RWPE2 (cell line): ENCODE measurements at regions not wholly inside any gene's neighbourhood (a gene's known extent, or its start where the extent isn't known, plus 50 kb on each side); places are given as distances from the start of the nearest gene placed in this dataset.

Experiments used
- ATAC-seq: fragments of 200-7000 bp; cut with Tn5 transposase; 3 replicates; pipeline ENCODE4 v1.9.1; 2021; ENCODE audit warnings: low read depth
- DNase-seq: peaks from one replicate; pipeline ENCODE4 v3.0.0-alpha.2; 2020; ENCODE audit warnings: low spot score
- H3K27ac ChIP-seq: fragments of 450-650 bp; 2 replicates; pipeline ENCODE4 v1.5.1; 2017; ENCODE audit warnings: mild to moderate bottlenecking; ENCODE audit not compliant: poor library complexity, severe bottlenecking
- H3K27me3 ChIP-seq: fragments of 250-450 bp; sonication (Bioruptor Pico); 2 replicates; pipeline ENCODE4 v1.5.1; 2021; ENCODE audit warnings: mild to moderate bottlenecking, moderate library complexity; ENCODE audit not compliant: insufficient read depth, poor library complexity, severe bottlenecking
- H3K36me3 ChIP-seq: fragments of 250-450 bp; sonication (Bioruptor Pico); 2 replicates; pipeline ENCODE4 v1.5.1; 2020; ENCODE audit warnings: low read depth, mild to moderate bottlenecking, moderate library complexity
- H3K4me1 ChIP-seq: fragments of 250-450 bp; sonication (Bioruptor Pico); 2 replicates; pipeline ENCODE4 v1.5.1; 2021; ENCODE audit warnings: mild to moderate bottlenecking, moderate library complexity; ENCODE audit not compliant: insufficient read depth, poor library complexity, severe bottlenecking
- H3K4me3 ChIP-seq: fragments of 250-450 bp; sonication (Bioruptor Pico); 2 replicates; pipeline ENCODE4 v1.5.1; 2021; ENCODE audit warnings: mild to moderate bottlenecking, moderate library complexity; ENCODE audit not compliant: severe bottlenecking
- H3K9me3 ChIP-seq: fragments of 250-450 bp; sonication (Bioruptor Pico); 2 replicates; pipeline ENCODE4 v1.5.1; 2021; ENCODE audit warnings: mild to moderate bottlenecking, moderate library complexity; ENCODE audit not compliant: severe bottlenecking
- CTCF ChIP-seq: fragments of 450-650 bp; IDR thresholded peaks from one replicate; pipeline ENCODE4 v1.5.1; 2017; ENCODE audit warnings: mild to moderate bottlenecking, moderate library complexity; ENCODE audit not compliant: poor library complexity, severe bottlenecking

- Histone ChIP-seq H3K27me3 (no peaks in the 10 kb centered on the region), H3K4me3 (no peak overlapping the region), H3K36me3 (no peaks in the 10 kb centered on the region), H3K9me3 (no peaks in the 10 kb centered on the region), H3K4me1 (no peaks in the 10 kb centered on the region), H3K27ac (no peak overlapping the region)
- no peak for ATAC-seq
- TF ChIP-seq CTCF: no peak
- DNase-seq: no peak
Observed at GRCh38 chr13:89687066-89687465, 1660.4 kb upstream of the MIR17HG start.

- no peak overlapping the region for H3K4me3 ChIP-seq
- ATAC-seq (no peak), DNase-seq (no peak)
- no peaks in the 10 kb centered on the region for H3K36me3 ChIP-seq
- no peaks in the 10 kb centered on the region for H3K4me1 ChIP-seq
- no peaks in the 10 kb centered on the region for H3K9me3 ChIP-seq
- H3K27ac ChIP-seq: no peak overlapping the region
- no peak for TF ChIP-seq CTCF
- no peaks in the 10 kb centered on the region for H3K27me3 ChIP-seq
Observed at GRCh38 chr13:89688918-89689317, 1658.6 kb upstream of the MIR17HG start.

- H3K4me3 ChIP-seq: no peak overlapping the region
- no peak for TF ChIP-seq CTCF
- DNase-seq (no peak), ATAC-seq (no peak)
- H3K27ac ChIP-seq: no peak overlapping the region
- no peaks in the 10 kb centered on the region for H3K4me1 ChIP-seq
- no peaks in the 10 kb centered on the region for H3K36me3 ChIP-seq
- H3K27me3 ChIP-seq: no peaks in the 10 kb centered on the region
- no peaks in the 10 kb centered on the region for H3K9me3 ChIP-seq
Observed at GRCh38 chr13:89694451-89694850, 1653.0 kb upstream of the MIR17HG start.

GRCh38 chr13:89695343-89696257 is 1651.9 kb upstream of the MIR17HG start:
- peak; percentile 86 for TF ChIP-seq CTCF
- H3K27ac ChIP-seq: no peak overlapping the region
- H3K4me1 ChIP-seq: no peaks in the 10 kb centered on the region
- no peaks in the 10 kb centered on the region for H3K9me3 ChIP-seq
- DNase-seq (no peak), ATAC-seq (peak; percentile 65; the same call in 2 of the 3 replicates)
- no peaks in the 10 kb centered on the region for H3K27me3 ChIP-seq
- no peaks in the 10 kb centered on the region for H3K36me3 ChIP-seq
- no peak overlapping the region for H3K4me3 ChIP-seq

GRCh38 chr13:89701913-89702312 is 1645.6 kb upstream of the MIR17HG start:
- DNase-seq (no peak), ATAC-seq (no peak)
- Histone ChIP-seq H3K9me3 (no peaks in the 10 kb centered on the region), H3K36me3 (no peaks in the 10 kb centered on the region), H3K4me1 (no peaks in the 10 kb centered on the region), H3K27me3 (no peaks in the 10 kb centered on the region), H3K27ac (no peak overlapping the region), H3K4me3 (no peak overlapping the region)
- TF ChIP-seq CTCF: no peak
